Urinary bladder (tissue), 3 donors: ENCODE measurements at regions not wholly inside any gene's neighbourhood (a gene's known extent, or its start where the extent isn't known, plus 50 kb on each side); places are given as distances from the start of the nearest gene placed in this dataset.
A peak's percentile ranks its signal among the peaks of the same experiment; 100 is the strongest.

ENCODE experiments used
- DNase-seq: peaks from one replicate; pipeline ENCODE4 v3.0.0-alpha.2; 2015; ENCODE audit errors: extremely low spot score
- H3K27ac ChIP-seq: one replicate; pipeline ENCODE4 v1.5.1; 2013; ENCODE audit warnings: low read depth, mild to moderate bottlenecking, moderate library complexity
- H3K36me3 ChIP-seq: one replicate; pipeline ENCODE4 v1.6.1; 2013; ENCODE audit warnings: mild to moderate bottlenecking, moderate library complexity; ENCODE audit not compliant: insufficient read depth
- H3K4me1 ChIP-seq: one replicate; pipeline ENCODE4 v1.6.1; 2013; ENCODE audit warnings: mild to moderate bottlenecking, moderate library complexity; ENCODE audit not compliant: insufficient read depth
- H3K4me3 ChIP-seq: one replicate; pipeline ENCODE4 v1.5.1; 2013; ENCODE audit warnings: low read depth, low read length
- WGBS: extraction: QIAGEN DNeasy Blood & Tissue Kit; methylation state at CpG from one replicate; pipeline ENCODE4 v1.1.7; 2013; 5-methylcytosine and 5-hydroxymethylcytosine counted together
- donor health status: healthy with polysubstance abuse.
- donor health status: healthy.

- Histone ChIP-seq H3K27ac (no peak overlapping the region), H3K36me3 (no peaks in the 10 kb centered on the region), H3K4me1 (no peaks in the 10 kb centered on the region), H3K4me3 (no peak overlapping the region)
- WGBS = 56% methylated on average over 3 of the region's 3 CpGs
- DNase-seq = no peak
These were observed 431.6 kb downstream of the MEIS1 start for GRCh38 chr2:66866331-66867062.

DNA sequence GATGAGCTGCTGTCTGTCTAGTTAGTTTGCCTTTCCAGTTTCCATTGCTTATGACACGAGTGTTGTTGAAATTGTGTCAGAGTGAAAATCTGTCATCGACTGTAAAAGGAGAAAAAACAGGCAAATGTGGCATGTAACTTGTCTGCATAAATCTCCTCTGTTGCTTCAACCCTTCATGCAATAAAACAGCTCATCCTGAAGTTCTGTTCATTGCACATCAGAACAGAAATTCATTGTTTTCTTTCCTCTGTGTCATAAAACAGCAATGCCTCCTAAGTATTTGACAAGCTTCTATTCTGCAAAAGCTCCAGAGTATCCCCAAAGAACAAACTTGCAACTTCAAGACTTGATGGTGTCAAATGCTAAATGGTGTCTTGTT lies 432.1 kb downstream of the MEIS1 start:
- Histone ChIP-seq H3K4me3 (no peak overlapping the region), H3K4me1 (no peaks in the 10 kb centered on the region), H3K27ac (no peak overlapping the region), H3K36me3 (no peaks in the 10 kb centered on the region)
- DNase-seq = no peak
- 42% methylated on average over 2 of the region's 2 CpGs for WGBS

DNA sequence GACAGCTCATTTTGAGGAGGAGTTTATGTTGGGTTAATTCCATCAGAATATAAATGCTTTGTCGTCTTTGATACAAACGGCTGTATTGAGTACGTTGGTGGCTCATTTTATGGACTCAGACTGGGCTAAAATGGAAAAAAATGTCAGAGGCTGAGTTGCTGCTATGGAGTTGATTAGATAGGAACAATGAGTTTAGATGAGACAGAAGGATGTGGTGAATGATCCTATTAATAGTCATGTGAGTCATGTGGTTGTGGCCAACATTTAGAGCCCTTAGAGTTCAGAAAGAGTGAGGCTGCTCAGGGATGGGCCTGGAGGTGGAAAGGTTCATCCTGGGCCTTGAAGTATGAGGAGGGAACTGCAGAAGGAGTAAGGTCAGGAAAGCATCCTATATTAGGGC lies 434.2 kb downstream of the MEIS1 start:
- DNase-seq = no peak
- WGBS = 87% methylated on average over 3 of the region's 3 CpGs
- H3K36me3 ChIP-seq = no peaks in the 10 kb centered on the region
- H3K4me1 ChIP-seq = no peaks in the 10 kb centered on the region
- no peak overlapping the region for H3K4me3 ChIP-seq
- no peak overlapping the region for H3K27ac ChIP-seq

GRCh38 chr2:66872081-66872985 lies 437.4 kb downstream of the MEIS1 start:
- DNase-seq = no peak
- 57% methylated on average over 8 of the region's 8 CpGs for WGBS
- Histone ChIP-seq H3K36me3 (no peaks in the 10 kb centered on the region), H3K4me1 (no peaks in the 10 kb centered on the region), H3K4me3 (no peak overlapping the region), H3K27ac (no peak overlapping the region)

DNA sequence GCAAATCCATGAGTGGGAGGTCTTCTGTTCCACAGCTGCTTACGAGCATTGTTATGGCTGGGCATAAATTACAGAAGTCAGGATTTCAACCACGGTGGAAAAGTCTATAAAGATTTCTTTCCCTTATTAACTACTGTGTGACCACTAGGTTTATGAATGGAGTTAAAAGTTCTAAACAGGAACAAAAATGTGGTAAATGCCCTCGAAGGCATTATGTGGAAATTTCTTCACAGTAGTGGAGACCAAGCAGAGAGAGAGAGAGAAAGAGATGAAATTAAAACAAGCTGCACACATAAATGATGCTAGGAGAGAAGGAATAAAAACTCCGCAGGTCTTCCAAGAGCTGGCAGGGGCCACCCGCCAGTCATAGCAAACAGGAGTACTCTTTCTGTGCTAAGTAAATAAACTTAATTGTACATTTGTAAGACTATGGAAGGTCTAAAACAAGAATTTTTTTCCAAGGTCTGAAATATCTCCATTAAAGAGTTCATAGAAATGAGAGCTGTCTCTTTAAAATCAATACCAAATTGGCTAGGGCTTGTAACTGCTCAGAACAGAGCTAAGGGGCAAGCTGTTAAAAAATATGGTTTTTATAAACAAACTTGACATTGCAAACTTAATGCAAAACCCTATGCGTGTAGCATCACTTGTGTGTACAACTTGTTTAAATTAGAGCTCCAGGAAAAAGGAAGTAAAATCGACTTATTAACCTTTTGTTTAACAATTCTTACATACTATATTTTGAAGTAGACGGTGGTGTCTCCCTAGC lies 438.2 kb downstream of the MEIS1 start:
- 40% methylated on average over 8 of the region's 8 CpGs for WGBS
- no peak overlapping the region for H3K4me3 ChIP-seq
- no peaks in the 10 kb centered on the region for H3K36me3 ChIP-seq
- H3K4me1 ChIP-seq = no peaks in the 10 kb centered on the region
- no peak overlapping the region for H3K27ac ChIP-seq
- DNase-seq = no peak

DNA sequence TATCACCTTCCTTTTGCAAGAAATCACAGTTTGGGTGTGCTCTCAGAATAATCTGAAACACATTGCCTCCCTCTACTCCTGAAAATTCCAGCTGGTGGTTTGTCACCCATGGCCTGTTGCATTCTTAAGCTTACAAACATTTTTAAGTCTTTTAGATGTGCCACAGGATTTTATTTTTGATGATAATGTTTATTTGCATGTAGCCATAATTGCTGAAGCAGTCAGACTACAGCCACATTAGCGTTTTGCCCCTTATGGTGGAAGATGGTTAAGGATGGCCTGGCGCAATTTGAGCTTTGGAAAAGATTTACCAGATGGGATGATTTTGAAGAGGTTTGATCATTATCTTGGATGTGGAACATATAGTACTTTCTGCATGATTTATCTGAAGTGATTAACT lies 439.5 kb downstream of the MEIS1 start:
- WGBS = 99% methylated on average over 2 of the region's 2 CpGs
- Histone ChIP-seq H3K4me1 (no peaks in the 10 kb centered on the region), H3K27ac (no peak overlapping the region), H3K4me3 (no peak overlapping the region), H3K36me3 (no peaks in the 10 kb centered on the region)
- no peak for DNase-seq

GRCh38 chr2:66875941-66876462 lies 441.1 kb downstream of the MEIS1 start:
- H3K4me3 ChIP-seq = no peak overlapping the region
- no peak overlapping the region for H3K27ac ChIP-seq
- no peaks in the 10 kb centered on the region for H3K36me3 ChIP-seq
- no peak for DNase-seq
- no peaks in the 10 kb centered on the region for H3K4me1 ChIP-seq
- WGBS = 85% methylated on average over 2 of the region's 2 CpGs

GRCh38 chr2:66885775-66886383 lies 451.0 kb downstream of the MEIS1 start:
- no peaks in the 10 kb centered on the region for H3K36me3 ChIP-seq
- DNase-seq = no peak
- no peak overlapping the region for H3K4me3 ChIP-seq
- 32% methylated on average over 2 of the region's 2 CpGs for WGBS
- peak overlapping the region; percentile 10 for H3K27ac ChIP-seq
- H3K4me1 ChIP-seq = no peaks in the 10 kb centered on the region

- no peak for DNase-seq
- Histone ChIP-seq H3K4me1 (no peaks in the 10 kb centered on the region), H3K27ac (peak overlapping the region; percentile 54), H3K4me3 (no peak overlapping the region), H3K36me3 (no peaks in the 10 kb centered on the region)
- WGBS = 86% methylated on average over 1 of the region's 1 CpG
These were observed 453.3 kb downstream of the MEIS1 start for GRCh38 chr2:66888246-66888645.

DNA sequence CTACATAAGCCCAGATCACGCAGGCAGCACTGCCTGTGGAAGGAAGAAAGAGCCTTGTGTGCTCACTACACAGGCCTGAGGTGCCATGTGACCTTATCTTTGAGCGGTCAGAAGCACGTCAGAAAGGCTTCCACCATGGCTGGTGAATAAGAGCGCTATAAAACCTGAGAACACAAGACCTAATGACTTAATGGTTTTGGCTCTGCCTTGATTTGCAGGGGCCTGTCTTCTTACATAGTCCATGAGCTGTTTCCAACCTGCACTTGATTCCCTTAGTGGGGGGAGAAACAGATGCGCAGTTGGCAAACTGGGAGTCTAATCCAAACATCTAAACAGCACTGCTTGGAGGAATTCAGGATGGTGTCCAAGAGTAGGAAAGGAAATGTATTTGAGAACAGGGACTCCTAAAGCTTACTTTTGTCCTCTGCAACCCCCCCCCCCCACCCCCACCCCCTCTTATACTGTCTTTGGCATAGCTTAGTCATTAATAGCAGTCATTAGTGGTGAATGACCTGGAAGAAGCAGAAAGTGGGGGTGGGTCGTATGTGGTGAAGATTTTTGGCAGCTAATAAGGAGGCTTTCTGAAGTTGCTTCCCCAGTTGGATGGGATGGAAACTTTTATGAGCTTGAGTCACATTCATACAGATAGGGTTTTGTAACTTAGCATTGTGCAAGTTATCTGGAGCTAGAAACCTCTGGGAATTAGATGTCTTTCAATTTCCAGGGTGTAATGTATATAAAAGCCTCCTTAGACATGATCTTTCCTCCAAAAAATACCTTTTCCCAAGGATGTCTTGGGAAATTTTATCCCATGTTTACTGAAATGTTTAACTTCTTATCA lies 454.1 kb downstream of the MEIS1 start:
- Histone ChIP-seq H3K4me1 (no peaks in the 10 kb centered on the region), H3K4me3 (no peak overlapping the region), H3K36me3 (no peaks in the 10 kb centered on the region), H3K27ac (no peak overlapping the region)
- DNase-seq = peak; percentile 86
- 26% methylated on average over 6 of the region's 6 CpGs for WGBS

GRCh38 chr2:66889632-66889882 lies 454.6 kb downstream of the MEIS1 start:
- peak overlapping the region; percentile 77 for H3K27ac ChIP-seq

DNA sequence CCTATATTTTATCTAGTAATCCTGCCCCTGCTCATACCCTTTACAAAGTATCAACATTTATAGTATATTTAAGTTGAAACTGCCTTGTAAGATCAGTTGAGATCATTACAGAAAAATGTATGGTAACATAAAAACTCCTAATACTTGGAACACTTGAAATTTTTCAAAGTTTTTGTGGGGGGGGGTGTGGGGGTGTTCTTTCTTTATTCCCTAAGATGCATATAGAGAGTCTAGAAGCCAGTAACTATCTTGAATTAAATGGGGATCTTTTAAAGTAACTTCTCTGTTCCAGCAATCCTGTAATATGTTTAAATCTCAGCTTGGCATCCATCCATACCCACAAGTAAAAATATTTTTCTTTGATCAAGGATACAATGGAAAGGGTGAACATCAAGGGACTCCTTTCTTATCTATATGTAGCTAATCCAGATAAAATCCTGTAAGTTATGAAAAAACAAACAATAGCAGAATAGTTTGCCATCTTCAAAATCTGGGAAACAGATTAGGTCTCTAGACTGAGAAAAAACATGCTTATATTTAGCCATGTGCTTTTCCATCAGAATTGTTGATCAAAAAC lies 455.3 kb downstream of the MEIS1 start:
- DNase-seq = no peak
- Histone ChIP-seq H3K27ac (peak overlapping the region; percentile 10), H3K4me1 (no peaks in the 10 kb centered on the region)

More at GRCh38 chr2:66889632-66889882, 454.6 kb downstream of the MEIS1 start:
- Histone ChIP-seq H3K36me3 (no peaks in the 10 kb centered on the region), H3K4me1 (no peaks in the 10 kb centered on the region), H3K4me3 (no peak overlapping the region)
- 36% methylated on average over 2 of the region's 2 CpGs for WGBS
- DNase-seq = no peak

More for the DNA sequence above, 455.3 kb downstream of the MEIS1 start:
- Histone ChIP-seq H3K4me3 (no peak overlapping the region), H3K36me3 (no peaks in the 10 kb centered on the region)
